ENCODE measurements at regions not wholly inside any gene's neighbourhood (a gene's known extent, or its start where the extent isn't known, plus 50 kb on each side); places are given as distances from the start of the nearest gene placed in this dataset.

- Mint-ChIP-seq H3K4me1 (ENCODE audit: low read depth) (no peaks in the 10 kb centered on the region), H3K27me3 (peaks cover 1% of the 10 kb centered on the region), H3K36me3 (peaks cover 5% of the 10 kb centered on the region), H3K27ac (no peak overlapping the region), H3K4me3 (no peak overlapping the region), H3K9me3 (peaks cover 17% of the 10 kb centered on the region)
- no peak for DNase-seq
- intact Hi-C loops (cut with micrococcal nuclease), result no loop called here
- ChIA-PET POLR2A (no interaction called here), CTCF (no interaction called here)
These were observed 75.8 kb downstream of the CCDC34 start for GRCh38 chr11:27287205-27287604.

- ChIA-PET CTCF (no interaction called here), POLR2A (no interaction called here)
- intact Hi-C loops (cut with micrococcal nuclease), result no loop called here
- DNase-seq, result no peak
- peaks cover 4% of the 10 kb centered on the region for H3K9me3 Mint-ChIP-seq
- no peaks in the 10 kb centered on the region for H3K4me1 Mint-ChIP-seq (ENCODE audit: low read depth)
- no peak overlapping the region for H3K27ac Mint-ChIP-seq
- H3K36me3 Mint-ChIP-seq, result no peaks in the 10 kb centered on the region
- H3K27me3 Mint-ChIP-seq, result peaks cover 1% of the 10 kb centered on the region
- H3K4me3 Mint-ChIP-seq, result no peak overlapping the region
These were observed 77.3 kb downstream of the CCDC34 start for GRCh38 chr11:27285761-27286160.

- no peak for DNase-seq
- ChIA-PET POLR2A (no interaction called here), CTCF (interaction anchor here (1.3 kb wide), 1 partner anchor 14 kb away, joined by 11 read pairs; no protein-coding TSS in a partner anchor)
- peaks cover 2% of the 10 kb centered on the region for H3K27me3 Mint-ChIP-seq
- H3K9me3 Mint-ChIP-seq, result no peaks in the 10 kb centered on the region
- intact Hi-C loops (cut with micrococcal nuclease), result no loop called here
- H3K27ac Mint-ChIP-seq, result no peak overlapping the region
- H3K4me1 Mint-ChIP-seq (ENCODE audit: low read depth), result no peaks in the 10 kb centered on the region
- no peak overlapping the region for H3K4me3 Mint-ChIP-seq
- no peaks in the 10 kb centered on the region for H3K36me3 Mint-ChIP-seq
These were observed 80.2 kb downstream of the CCDC34 start for GRCh38 chr11:27282806-27283205.

- H3K4me3 Mint-ChIP-seq, result no peak overlapping the region
- CTCF ChIA-PET, result interaction anchor here (0.9 kb wide), 1 partner anchor 14 kb away, joined by 4 read pairs; no protein-coding TSS in a partner anchor
- H3K9me3 Mint-ChIP-seq, result no peaks in the 10 kb centered on the region
- peaks cover 2% of the 10 kb centered on the region for H3K27me3 Mint-ChIP-seq
- POLR2A ChIA-PET, result no interaction called here
- H3K36me3 Mint-ChIP-seq, result no peaks in the 10 kb centered on the region
- no peak overlapping the region for H3K27ac Mint-ChIP-seq
- intact Hi-C loops (cut with micrococcal nuclease), result loop anchor here (1.0 kb wide), 1 partner anchor 19 kb away; no protein-coding TSS in a partner anchor
- no peaks in the 10 kb centered on the region for H3K4me1 Mint-ChIP-seq (ENCODE audit: low read depth)
- DNase-seq, result no peak
These were observed 81.0 kb downstream of the CCDC34 start for GRCh38 chr11:27281740-27282590.

DNA sequence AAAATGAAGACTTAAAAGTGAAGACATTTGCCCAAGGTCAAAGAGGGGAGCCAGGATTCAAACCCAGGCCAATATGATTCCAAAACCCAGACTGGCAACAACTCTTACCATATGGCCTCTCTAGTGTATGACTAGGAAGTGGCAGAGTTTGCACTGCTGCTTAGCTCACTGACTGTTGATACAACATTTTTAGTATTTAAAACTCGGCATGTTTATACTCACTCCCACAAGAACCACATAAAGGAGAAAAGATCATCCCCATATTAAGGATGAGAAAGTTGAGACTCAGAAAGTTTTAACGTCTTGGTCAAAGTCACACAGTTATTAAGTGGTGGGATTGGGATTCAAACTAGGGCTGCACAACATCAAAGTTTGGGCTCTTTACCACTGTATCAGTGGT lies 81.7 kb downstream of the CCDC34 start:
- H3K27ac Mint-ChIP-seq, result no peak overlapping the region
- no peaks in the 10 kb centered on the region for H3K4me1 Mint-ChIP-seq (ENCODE audit: low read depth)
- H3K4me3 Mint-ChIP-seq, result no peak overlapping the region
- no peak for DNase-seq
- ChIA-PET CTCF (interaction anchor here (0.9 kb wide), 1 partner anchor 15 kb away, joined by 4 read pairs; no protein-coding TSS in a partner anchor), POLR2A (no interaction called here)
- no peaks in the 10 kb centered on the region for H3K9me3 Mint-ChIP-seq
- peaks cover 2% of the 10 kb centered on the region for H3K27me3 Mint-ChIP-seq
- intact Hi-C loops (cut with micrococcal nuclease), result loop anchor here (1.0 kb wide), 1 partner anchor 20 kb away; no protein-coding TSS in a partner anchor
- H3K36me3 Mint-ChIP-seq, result no peaks in the 10 kb centered on the region

GRCh38 chr11:27280140-27280539 lies 82.9 kb downstream of the CCDC34 start:
- intact Hi-C loops (cut with micrococcal nuclease), result no loop called here
- no peaks in the 10 kb centered on the region for H3K4me1 Mint-ChIP-seq (ENCODE audit: low read depth)
- CTCF ChIA-PET, result no interaction called here
- H3K36me3 Mint-ChIP-seq, result no peaks in the 10 kb centered on the region
- no peak overlapping the region for H3K27ac Mint-ChIP-seq
- H3K4me3 Mint-ChIP-seq, result no peak overlapping the region
- no peak for DNase-seq
- peaks cover 6% of the 10 kb centered on the region for H3K27me3 Mint-ChIP-seq
- no peaks in the 10 kb centered on the region for H3K9me3 Mint-ChIP-seq
- POLR2A ChIA-PET, result no interaction called here

DNA sequence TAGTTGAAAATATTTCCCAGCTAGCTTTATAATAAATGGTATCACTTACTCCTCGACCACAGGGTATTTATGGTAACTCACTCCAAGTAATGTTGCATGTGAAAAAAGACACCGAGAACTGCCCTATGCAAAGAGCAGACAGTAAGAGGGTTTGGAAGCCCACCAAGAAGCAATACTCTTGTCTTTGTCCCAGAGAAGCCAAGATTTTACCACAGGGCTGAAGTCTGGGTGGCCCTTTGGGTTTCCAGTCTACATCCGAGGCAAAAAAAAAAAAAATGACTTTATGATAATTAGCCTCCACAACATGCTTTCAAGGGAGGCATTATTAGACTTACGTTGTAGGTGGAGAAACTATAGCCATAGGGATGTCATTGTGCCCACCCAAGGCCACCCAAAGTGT lies 83.6 kb downstream of the CCDC34 start:
- H3K27ac Mint-ChIP-seq, result no peak overlapping the region
- intact Hi-C loops (cut with micrococcal nuclease), result no loop called here
- H3K36me3 Mint-ChIP-seq, result no peaks in the 10 kb centered on the region
- H3K27me3 Mint-ChIP-seq, result peaks cover 9% of the 10 kb centered on the region
- H3K4me1 Mint-ChIP-seq (ENCODE audit: low read depth), result no peaks in the 10 kb centered on the region
- ChIA-PET CTCF (interaction anchor here (1.4 kb wide), 1 partner anchor 17 kb away, joined by 4 read pairs; no protein-coding TSS in a partner anchor), POLR2A (no interaction called here)
- no peak overlapping the region for H3K4me3 Mint-ChIP-seq
- DNase-seq, result no peak
- no peaks in the 10 kb centered on the region for H3K9me3 Mint-ChIP-seq

DNA sequence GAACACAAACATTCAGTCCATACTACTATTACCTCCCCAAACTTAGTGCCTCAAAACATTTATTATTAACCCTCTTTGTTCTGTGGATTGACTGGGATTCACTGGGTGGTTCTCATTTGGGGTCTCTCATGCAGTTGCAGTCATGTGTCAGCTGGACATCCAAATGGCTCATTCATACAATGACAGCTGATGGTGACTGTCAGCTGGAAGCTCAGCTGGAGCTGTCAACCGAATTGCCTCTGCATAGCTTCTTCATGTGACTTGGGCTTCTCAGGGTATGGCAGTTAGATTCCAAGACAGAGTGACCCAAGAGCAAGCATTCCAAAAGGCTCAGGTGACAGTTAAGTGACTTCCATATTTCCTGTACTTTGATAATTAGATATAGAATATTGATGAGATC lies 85.2 kb downstream of the CCDC34 start:
- Mint-ChIP-seq H3K4me3 (no peak overlapping the region), H3K27ac (no peak overlapping the region), H3K27me3 (peaks cover 9% of the 10 kb centered on the region), H3K36me3 (no peaks in the 10 kb centered on the region), H3K4me1 (ENCODE audit: low read depth) (no peaks in the 10 kb centered on the region), H3K9me3 (no peaks in the 10 kb centered on the region)
- CTCF ChIA-PET, result interaction anchor here (1.0 kb wide), 1 partner anchor 208 kb away, joined by 5 read pairs; no protein-coding TSS in a partner anchor
- intact Hi-C loops (cut with micrococcal nuclease), result no loop called here
- POLR2A ChIA-PET, result no interaction called here
- no peak for DNase-seq

- ChIA-PET CTCF (no interaction called here), POLR2A (no interaction called here)
- no peak for DNase-seq
- H3K36me3 Mint-ChIP-seq, result no peaks in the 10 kb centered on the region
- intact Hi-C loops (cut with micrococcal nuclease), result no loop called here
- H3K27ac Mint-ChIP-seq, result no peak overlapping the region
- no peak overlapping the region for H3K4me3 Mint-ChIP-seq
- no peaks in the 10 kb centered on the region for H3K4me1 Mint-ChIP-seq (ENCODE audit: low read depth)
- peaks cover 9% of the 10 kb centered on the region for H3K27me3 Mint-ChIP-seq
- H3K9me3 Mint-ChIP-seq, result peaks cover 5% of the 10 kb centered on the region
These were observed 86.9 kb downstream of the CCDC34 start for GRCh38 chr11:27276141-27276540.

DNA sequence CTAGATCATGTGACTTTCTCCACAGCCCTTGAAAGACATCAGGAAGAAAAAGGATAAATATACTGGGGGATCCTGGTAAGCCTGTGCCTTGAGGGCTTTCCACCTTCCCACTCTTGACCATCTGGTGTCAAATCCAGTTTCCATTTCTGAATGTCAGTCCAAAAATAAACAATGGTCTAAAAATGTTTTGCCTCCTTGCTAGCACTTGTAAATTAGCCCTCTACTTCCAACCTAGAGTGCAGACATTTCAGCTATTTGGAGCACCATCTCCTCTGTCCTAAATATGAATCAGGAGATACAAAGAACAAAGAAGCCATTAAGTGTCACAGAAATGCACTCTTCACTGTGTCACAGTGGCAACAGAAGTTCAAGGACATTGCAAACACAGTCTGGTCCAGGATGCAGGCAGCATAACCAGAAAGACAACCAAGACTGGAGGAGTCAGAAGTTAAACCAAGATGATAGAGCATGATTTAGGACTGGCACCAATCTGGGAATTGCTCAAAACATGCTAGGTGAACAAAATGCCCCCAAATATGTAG lies 88.1 kb downstream of the CCDC34 start:
- Mint-ChIP-seq H3K4me3 (no peak overlapping the region), H3K27me3 (peaks cover 7% of the 10 kb centered on the region), H3K36me3 (no peaks in the 10 kb centered on the region), H3K4me1 (ENCODE audit: low read depth) (no peaks in the 10 kb centered on the region), H3K27ac (no peak overlapping the region), H3K9me3 (peaks cover 5% of the 10 kb centered on the region)
- ChIA-PET CTCF (interaction anchor here (0.6 kb wide), 1 partner anchor 151 kb away, joined by 3 read pairs; no protein-coding TSS in a partner anchor), POLR2A (no interaction called here)
- intact Hi-C loops (cut with micrococcal nuclease), result no loop called here
- DNase-seq, result no peak

GRCh38 chr11:27266125-27266524 lies 96.9 kb downstream of the CCDC34 start:
- H3K27me3 Mint-ChIP-seq, result no peaks in the 10 kb centered on the region
- DNase-seq, result no peak
- no peak overlapping the region for H3K4me3 Mint-ChIP-seq
- H3K36me3 Mint-ChIP-seq, result no peaks in the 10 kb centered on the region
- CTCF ChIA-PET, result no interaction called here
- intact Hi-C loops (cut with micrococcal nuclease), result no loop called here
- POLR2A ChIA-PET, result no interaction called here
- H3K4me1 Mint-ChIP-seq (ENCODE audit: low read depth), result no peaks in the 10 kb centered on the region
- peaks cover 2% of the 10 kb centered on the region for H3K9me3 Mint-ChIP-seq
- no peak overlapping the region for H3K27ac Mint-ChIP-seq

DNA sequence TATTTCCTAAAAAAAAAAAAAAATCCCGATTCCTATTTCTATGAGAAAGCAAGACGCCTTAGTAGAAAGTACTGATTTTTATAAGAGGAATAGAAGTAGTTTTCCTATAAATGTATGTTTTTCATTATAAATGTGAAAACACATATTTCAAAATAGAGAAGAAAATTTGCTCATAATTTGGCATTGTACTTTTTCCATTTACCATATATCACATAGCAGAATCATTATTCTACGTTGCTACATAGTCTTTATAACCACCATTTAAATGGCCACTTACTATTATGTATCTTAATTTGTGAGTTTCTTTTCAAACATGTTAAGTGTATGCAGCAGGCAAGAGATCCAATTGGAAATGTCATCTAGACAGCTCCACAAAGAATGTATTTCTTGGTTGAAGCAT lies 99.0 kb downstream of the CCDC34 start:
- DNase-seq, result no peak
- Mint-ChIP-seq H3K4me1 (ENCODE audit: low read depth) (no peaks in the 10 kb centered on the region), H3K27me3 (no peaks in the 10 kb centered on the region), H3K27ac (no peak overlapping the region), H3K9me3 (no peaks in the 10 kb centered on the region), H3K36me3 (no peaks in the 10 kb centered on the region), H3K4me3 (no peak overlapping the region)
- intact Hi-C loops (cut with micrococcal nuclease), result no loop called here
- CTCF ChIA-PET, result interaction anchor here (1.1 kb wide), 1 partner anchor 17 kb away, joined by 4 read pairs; no protein-coding TSS in a partner anchor
- POLR2A ChIA-PET, result no interaction called here

- Mint-ChIP-seq H3K4me3 (no peak overlapping the region), H3K4me1 (ENCODE audit: low read depth) (no peaks in the 10 kb centered on the region), H3K27ac (no peak overlapping the region), H3K9me3 (no peaks in the 10 kb centered on the region), H3K27me3 (no peaks in the 10 kb centered on the region), H3K36me3 (no peaks in the 10 kb centered on the region)
- intact Hi-C loops (cut with micrococcal nuclease), result no loop called here
- no peak for DNase-seq
- POLR2A ChIA-PET, result no interaction called here
- CTCF ChIA-PET, result interaction anchor here (1.1 kb wide), 1 partner anchor 16 kb away, joined by 4 read pairs; no protein-coding TSS in a partner anchor
These were observed 100.0 kb downstream of the CCDC34 start for GRCh38 chr11:27263046-27263445.

Measured in activated CD4-positive, alpha-beta memory T cell treated with anti-CD3 and anti-CD28 coated beads for 36 hours (primary cell).